ENCODE measurements at regions not wholly inside any gene's neighbourhood (a gene's known extent, or its start where the extent isn't known, plus 50 kb on each side); places are given as distances from the start of the nearest gene placed in this dataset.

GRCh38 chr11:79809487-79809886 is 368.7 kb upstream of the TENM4 start:
- no peak for DNase-seq
- intact Hi-C loops (cut with DNase I) = no loop called here
- no peaks in the 10 kb centered on the region for H3K4me1 ChIP-seq
- no peak overlapping the region for H3K27ac ChIP-seq
- no peak for TF ChIP-seq POLR2A (IDR thresholded peaks at IDR 0.05)
- TF ChIP-seq CTCF (IDR thresholded peaks at IDR 0.05) = no peak
- no peaks in the 10 kb centered on the region for H3K9me3 ChIP-seq
- no peaks in the 10 kb centered on the region for H3K36me3 ChIP-seq
- no peak overlapping the region for H3K4me3 ChIP-seq
- 14 to 19% methylated on average over 2 of the region's 2 CpGs for whole genome bisulfite sequencing, 2 donors
- H3K27me3 ChIP-seq = no peaks in the 10 kb centered on the region

GRCh38 chr11:79807506-79807905 is 366.7 kb upstream of the TENM4 start:
- WGBS, 2 donors = 31 to 47% methylated on average over 2 of the region's 2 CpGs
- intact Hi-C loops (cut with DNase I) = no loop called here
- no peak for DNase-seq
- TF ChIP-seq CTCF (IDR thresholded peaks at IDR 0.05) (no peak), POLR2A (IDR thresholded peaks at IDR 0.05) (no peak)
- Histone ChIP-seq H3K4me1 (no peaks in the 10 kb centered on the region), H3K36me3 (no peaks in the 10 kb centered on the region), H3K27ac (no peak overlapping the region), H3K4me3 (no peak overlapping the region), H3K27me3 (no peaks in the 10 kb centered on the region), H3K9me3 (no peaks in the 10 kb centered on the region)

- peaks cover 0 to 6% (median 0%) of the 10 kb centered on the region in 3 donors for H3K4me1 ChIP-seq
These were observed 355.9 kb upstream of the TENM4 start for GRCh38 chr11:79796704-79797103.

GRCh38 chr11:79794484-79795393 is 353.9 kb upstream of the TENM4 start:
- Histone ChIP-seq H3K4me1 (peaks cover 0 to 6% (median 0%) of the 10 kb centered on the region in 3 donors), H3K27me3 (no peaks in the 10 kb centered on the region), H3K27ac (peak overlapping the region in 1 of 4 donors; percentile 19), H3K4me3 (no peak overlapping the region), H3K36me3 (no peaks in the 10 kb centered on the region), H3K9me3 (no peaks in the 10 kb centered on the region)
- DNase-seq = no peak
- WGBS, 2 donors = 49 to 63% methylated on average over 3 to 4 of the region's 4 CpGs
- intact Hi-C loops (cut with DNase I) = no loop called here
- TF ChIP-seq POLR2A (IDR thresholded peaks at IDR 0.05) (no peak), CTCF (IDR thresholded peaks at IDR 0.05) (no peak)

More at GRCh38 chr11:79796704-79797103, 355.9 kb upstream of the TENM4 start:
- H3K36me3 ChIP-seq = no peaks in the 10 kb centered on the region
- intact Hi-C loops (cut with DNase I) = no loop called here
- no peaks in the 10 kb centered on the region for H3K9me3 ChIP-seq
- H3K4me3 ChIP-seq = no peak overlapping the region
- no peaks in the 10 kb centered on the region for H3K27me3 ChIP-seq
- no peak overlapping the region for H3K27ac ChIP-seq
- DNase-seq = no peak
- TF ChIP-seq CTCF (IDR thresholded peaks at IDR 0.05) (no peak), POLR2A (IDR thresholded peaks at IDR 0.05) (no peak)
- WGBS, 2 donors = 73 to 80% methylated on average over 1 of the region's 1 CpG

- no peak for DNase-seq
- Histone ChIP-seq H3K36me3 (no peaks in the 10 kb centered on the region), H3K27ac (peak overlapping the region in 1 of 4 donors; percentile 19), H3K27me3 (no peaks in the 10 kb centered on the region), H3K4me3 (no peak overlapping the region), H3K9me3 (no peaks in the 10 kb centered on the region), H3K4me1 (peaks cover 0 to 6% (median 0%) of the 10 kb centered on the region in 3 donors)
- 67 to 69% methylated on average over 3 of the region's 3 CpGs for WGBS, 2 donors
- TF ChIP-seq POLR2A (IDR thresholded peaks at IDR 0.05) (no peak), CTCF (IDR thresholded peaks at IDR 0.05) (no peak)
- intact Hi-C loops (cut with DNase I) = no loop called here
These were observed 353.2 kb upstream of the TENM4 start for GRCh38 chr11:79794057-79794456.
